NT2/D1 (cell line): ENCODE measurements at regions not wholly inside any gene's neighbourhood (a gene's known extent, or its start where the extent isn't known, plus 50 kb on each side); places are given as distances from the start of the nearest gene placed in this dataset.

Source experiments
- SUZ12 ChIP-seq: IDR thresholded peaks from 2 replicates; pipeline ENCODE4 v1.6.1; 2011; ENCODE audit not compliant: insufficient read length, insufficient read depth; ENCODE audit errors: extremely low read depth
- YY1 ChIP-seq: IDR thresholded peaks from 2 replicates; pipeline ENCODE4 v1.6.1; 2011; ENCODE audit not compliant: insufficient read length, insufficient read depth

DNA sequence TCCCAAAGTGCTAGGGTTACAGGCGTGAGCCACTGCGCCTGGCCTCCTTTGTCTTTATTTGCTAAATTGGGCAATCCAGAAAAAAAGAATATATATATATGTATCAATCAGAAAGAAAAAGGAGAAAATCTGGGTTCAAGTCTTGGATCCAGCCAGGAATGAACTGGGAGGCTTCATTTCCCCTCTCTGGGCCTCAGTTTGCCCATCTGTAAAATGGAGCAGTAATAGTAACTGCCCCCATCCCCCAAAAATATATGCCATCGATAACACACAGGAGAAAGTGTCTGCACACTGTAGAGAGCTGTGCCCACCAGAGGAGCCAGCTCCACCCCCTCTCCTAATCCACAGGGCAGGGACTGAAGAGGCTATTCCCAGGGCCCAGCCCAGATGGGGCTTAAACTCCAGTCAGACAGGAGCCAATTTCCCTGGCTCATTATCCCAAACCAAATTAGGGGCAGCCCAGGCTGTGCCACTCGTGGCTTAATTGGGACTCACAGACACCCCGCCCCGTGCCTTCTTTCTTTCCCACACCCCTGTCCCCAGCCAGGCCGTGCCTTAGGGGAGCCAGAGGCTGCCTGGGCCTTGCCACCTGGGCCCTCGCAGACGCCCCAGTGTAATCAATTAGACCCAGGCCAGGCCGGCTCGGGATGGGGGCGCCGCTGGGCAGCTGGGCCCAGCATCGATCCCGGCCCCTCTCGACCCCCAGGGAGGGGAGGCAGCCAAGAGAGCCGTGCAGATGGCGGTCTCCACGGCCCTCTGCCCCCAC is 171.5 kb downstream of the MN1 start:
- TF ChIP-seq SUZ12 (no peak), YY1 (no peak)
